ENCODE measurements at regions not wholly inside any gene's neighbourhood (a gene's known extent, or its start where the extent isn't known, plus 50 kb on each side); places are given as distances from the start of the nearest gene placed in this dataset.

GRCh38 chr5:61596265-61596664, 264.2 kb downstream of the ZSWIM6 start:
- no peak for DNase-seq

- no peak for DNase-seq
Measured at GRCh38 chr5:61597684-61598083, 265.6 kb downstream of the ZSWIM6 start.

GRCh38 chr5:61598126-61598525, 266.1 kb downstream of the ZSWIM6 start:
- DNase-seq: no peak

GRCh38 chr5:61599370-61600122, 267.5 kb downstream of the ZSWIM6 start:
- no peak for DNase-seq

GRCh38 chr5:61600123-61600444, 268.0 kb downstream of the ZSWIM6 start:
- DNase-seq: no peak

GRCh38 chr5:61600945-61601511, 269.0 kb downstream of the ZSWIM6 start:
- no peak for DNase-seq

GRCh38 chr5:61603211-61603908, 271.3 kb downstream of the ZSWIM6 start:
- no peak for DNase-seq

- DNase-seq: no peak
Measured at GRCh38 chr5:61604076-61605025, 272.3 kb downstream of the ZSWIM6 start.

GRCh38 chr5:61609840-61610677, 278.0 kb downstream of the ZSWIM6 start:
- DNase-seq: no peak

GRCh38 chr5:61610678-61611024, 278.6 kb downstream of the ZSWIM6 start:
- no peak for DNase-seq

GRCh38 chr5:61612431-61612830, 280.4 kb downstream of the ZSWIM6 start:
- DNase-seq: no peak

GRCh38 chr5:61613679-61614078, 281.6 kb downstream of the ZSWIM6 start:
- no peak for DNase-seq

- DNase-seq: no peak
Measured at GRCh38 chr5:61614606-61615005, 282.5 kb downstream of the ZSWIM6 start.

- no peak for DNase-seq
Measured at GRCh38 chr5:61617039-61617438, 285.0 kb downstream of the ZSWIM6 start.

GRCh38 chr5:61617995-61618525, 286.0 kb downstream of the ZSWIM6 start:
- no peak for DNase-seq

GRCh38 chr5:61618577-61618976, 286.5 kb downstream of the ZSWIM6 start:
- no peak for DNase-seq

GRCh38 chr5:61619289-61619688, 287.2 kb downstream of the ZSWIM6 start:
- DNase-seq: no peak

- no peak for DNase-seq
Measured at GRCh38 chr5:61619777-61620518, 287.9 kb downstream of the ZSWIM6 start.

- DNase-seq: no peak
Measured at GRCh38 chr5:61620699-61621182, 288.7 kb downstream of the ZSWIM6 start.

GRCh38 chr5:61621202-61621650, 289.2 kb downstream of the ZSWIM6 start:
- no peak for DNase-seq

GRCh38 chr5:61622156-61622555, 290.1 kb downstream of the ZSWIM6 start:
- DNase-seq: no peak
